ENCODE measurements at regions not wholly inside any gene's neighbourhood (a gene's known extent, or its start where the extent isn't known, plus 50 kb on each side); places are given as distances from the start of the nearest gene placed in this dataset.

GRCh38 chr18:8549254-8549757 lies 59.9 kb upstream of the RAB12 start:
- Histone ChIP-seq H3K4ac (ENCODE audit: low read depth, low read length) (no peak overlapping the region), H2BK5ac (ENCODE audit: low read depth, low read length, poor library complexity, severe bottlenecking) (no peak overlapping the region), H3K36me3 (ENCODE audit: control insufficient read depth, insufficient read depth, low read length) (no peaks in the 10 kb centered on the region), H2AFZ (replicated peaks; ENCODE audit: low read length, poor library complexity) (no peak overlapping the region), H3K14ac (replicated peaks; ENCODE audit: low read depth, low read length) (no peak overlapping the region), H3K27ac (ENCODE audit: insufficient read depth, low read length) (no peak overlapping the region), H3K4me3 (ENCODE audit: insufficient read depth, low read depth, low read length) (no peak overlapping the region), H2AK9ac (replicated peaks; ENCODE audit: low read depth, low read length, poor library complexity) (no peak overlapping the region), H2BK15ac (ENCODE audit: low read depth, low read length) (no peak overlapping the region), H2AK5ac (ENCODE audit: low read depth, low read length) (no peak overlapping the region), H2BK120ac (ENCODE audit: low read depth, low read length) (no peak overlapping the region), H4K5ac (ENCODE audit: low read depth, low read length) (no peak overlapping the region), H3K56ac (ENCODE audit: extremely low read depth, insufficient read depth, low read length) (no peak overlapping the region), H3K4me2 (ENCODE audit: low read depth, low read length) (no peak overlapping the region), H3K4me1 (ENCODE audit: control insufficient read depth, insufficient read depth, low read length) (no peaks in the 10 kb centered on the region), H3K23ac (ENCODE audit: low read depth, low read length) (no peak overlapping the region), H3K9ac (ENCODE audit: low read depth, low read length) (no peak overlapping the region), H4K20me1 (ENCODE audit: insufficient read depth, low read length) (no peaks in the 10 kb centered on the region), H2BK20ac (ENCODE audit: low read depth, low read length) (no peak overlapping the region), H3K27me3 (ENCODE audit: control insufficient read depth, insufficient read depth, low read length) (peaks cover 8% of the 10 kb centered on the region), H4K91ac (ENCODE audit: insufficient read depth, low read depth, low read length) (no peak overlapping the region), H4K8ac (ENCODE audit: low read depth in 2 of 2, low read length in 2 of 2) (no peak overlapping the region), H3K9me3 (ENCODE audit: control insufficient read depth, insufficient read depth, low read length) (no peaks in the 10 kb centered on the region), H3K18ac (ENCODE audit: low read depth, low read length) (no peak overlapping the region), H3K9me1 (ENCODE audit: insufficient read depth, low read length) (no peaks in the 10 kb centered on the region), H3K79me1 (ENCODE audit: low read depth in 1 of 2, low read length in 2 of 2) (no peaks in the 10 kb centered on the region)
- dilution Hi-C loops (cut with HindIII; ENCODE audit: low sequenced_read_pairs, unreplicated experiment): no loop called here
- in situ Hi-C loops (cut with MboI; ENCODE audit: low sequenced_read_pairs): no loop called here
- no peak for DNase-seq
- BruUV-seq (replicated peaks): no TSS peak
- intact Hi-C loops (cut with micrococcal nuclease): no loop called here
- POLR2A ChIA-PET (ENCODE audit: unreplicated experiment): no interaction called here
- no peak for TF ChIP-seq RFX5 (IDR thresholded peaks at IDR 0.05; ENCODE audit: low read depth, low read length)
- TF ChIP-seq, protein P1, sequence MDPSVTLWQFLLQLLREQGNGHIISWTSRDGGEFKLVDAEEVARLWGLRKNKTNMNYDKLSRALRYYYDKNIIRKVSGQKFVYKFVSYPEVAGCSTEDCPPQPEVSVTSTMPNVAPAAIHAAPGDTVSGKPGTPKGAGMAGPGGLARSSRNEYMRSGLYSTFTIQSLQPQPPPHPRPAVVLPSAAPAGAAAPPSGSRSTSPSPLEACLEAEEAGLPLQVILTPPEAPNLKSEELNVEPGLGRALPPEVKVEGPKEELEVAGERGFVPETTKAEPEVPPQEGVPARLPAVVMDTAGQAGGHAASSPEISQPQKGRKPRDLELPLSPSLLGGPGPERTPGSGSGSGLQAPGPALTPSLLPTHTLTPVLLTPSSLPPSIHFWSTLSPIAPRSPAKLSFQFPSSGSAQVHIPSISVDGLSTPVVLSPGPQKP (IDR thresholded peaks at IDR 0.05; ENCODE audit: borderline replicate concordance, low read depth, low read length): no peak
- no peak for TF ChIP-seq RAD21 (IDR thresholded peaks at IDR 0.05; ENCODE audit: low read length)
- TF ChIP-seq MXI1 (IDR thresholded peaks at IDR 0.05; ENCODE audit: borderline replicate concordance, low read depth, low read length): no peak
- TF ChIP-seq CTCF (conservative IDR thresholded peaks at IDR 0.05; ENCODE audit: low read depth, low read length): no peak
- TF ChIP-seq USF2 (IDR thresholded peaks at IDR 0.05; ENCODE audit: low read depth, low read length): no peak
- no peak for TF ChIP-seq FOS (IDR thresholded peaks at IDR 0.05; ENCODE audit: low read depth, low read length)
- no peak for TF ChIP-seq SMC3 (IDR thresholded peaks at IDR 0.05; ENCODE audit: low read depth, low read length)
- TF ChIP-seq RCOR1 (IDR thresholded peaks at IDR 0.05; ENCODE audit: insufficient replicate concordance, low read length): no peak
- no peak for TF ChIP-seq CHD1 (IDR thresholded peaks at IDR 0.05; ENCODE audit: low read depth, low read length)
- no peak for TF ChIP-seq POLR2A (IDR thresholded peaks at IDR 0.05; ENCODE audit: low read depth, low read length)
- no peak for TF ChIP-seq NFE2L2 (IDR thresholded peaks at IDR 0.05; ENCODE audit: low read depth, low read length)
- no peak for TF ChIP-seq MAZ (IDR thresholded peaks at IDR 0.05; ENCODE audit: borderline replicate concordance, low read depth, low read length)
- no peak for TF ChIP-seq BHLHE40 (IDR thresholded peaks at IDR 0.05; ENCODE audit: low read depth, low read length)
- no peak for TF ChIP-seq MAFK (IDR thresholded peaks at IDR 0.05; ENCODE audit: low read depth, low read length)
- TF ChIP-seq CEBPB (IDR thresholded peaks at IDR 0.05; ENCODE audit: low read depth, low read length): no peak
- no peak for ATAC-seq (ENCODE audit: low read depth)
- CTCF ChIA-PET: no interaction called here
- no CpG with 5 or more reads among the region's 6 CpGs for WGBS, 2 experiments (ENCODE audit: extremely low coverage in 2 of 2, insufficient read length in 1 of 2)
